ENCODE measurements at regions not wholly inside any gene's neighbourhood (a gene's known extent, or its start where the extent isn't known, plus 50 kb on each side); places are given as distances from the start of the nearest gene placed in this dataset.

DNA sequence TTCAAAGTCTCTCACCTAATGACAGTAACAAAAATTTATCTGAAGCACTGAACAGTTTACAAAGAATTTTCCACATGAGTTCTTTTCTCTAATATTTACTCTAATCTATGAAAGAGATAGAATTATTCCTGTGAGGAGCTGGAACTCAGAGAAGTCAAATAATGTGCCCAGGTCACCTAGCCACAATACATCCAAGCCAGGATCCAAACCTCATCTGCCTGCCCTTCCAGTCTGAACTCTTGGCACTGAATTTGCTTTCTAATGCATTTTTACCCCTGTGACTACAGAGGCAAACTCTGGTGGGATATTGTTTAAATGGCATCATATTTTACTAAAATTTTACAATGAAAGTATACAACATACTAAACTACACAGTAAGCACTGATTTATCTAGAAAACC lies 191.4 kb upstream of the RORA start:
- no peak for TF ChIP-seq GATA2 (IDR thresholded peaks at IDR 0.05; ENCODE audit: insufficient read depth, insufficient read length, low read depth, low read length)
- no peak for TF ChIP-seq POLR2A (IDR thresholded peaks at IDR 0.05; ENCODE audit: low read depth, low read length)
- TF ChIP-seq, protein P1, sequence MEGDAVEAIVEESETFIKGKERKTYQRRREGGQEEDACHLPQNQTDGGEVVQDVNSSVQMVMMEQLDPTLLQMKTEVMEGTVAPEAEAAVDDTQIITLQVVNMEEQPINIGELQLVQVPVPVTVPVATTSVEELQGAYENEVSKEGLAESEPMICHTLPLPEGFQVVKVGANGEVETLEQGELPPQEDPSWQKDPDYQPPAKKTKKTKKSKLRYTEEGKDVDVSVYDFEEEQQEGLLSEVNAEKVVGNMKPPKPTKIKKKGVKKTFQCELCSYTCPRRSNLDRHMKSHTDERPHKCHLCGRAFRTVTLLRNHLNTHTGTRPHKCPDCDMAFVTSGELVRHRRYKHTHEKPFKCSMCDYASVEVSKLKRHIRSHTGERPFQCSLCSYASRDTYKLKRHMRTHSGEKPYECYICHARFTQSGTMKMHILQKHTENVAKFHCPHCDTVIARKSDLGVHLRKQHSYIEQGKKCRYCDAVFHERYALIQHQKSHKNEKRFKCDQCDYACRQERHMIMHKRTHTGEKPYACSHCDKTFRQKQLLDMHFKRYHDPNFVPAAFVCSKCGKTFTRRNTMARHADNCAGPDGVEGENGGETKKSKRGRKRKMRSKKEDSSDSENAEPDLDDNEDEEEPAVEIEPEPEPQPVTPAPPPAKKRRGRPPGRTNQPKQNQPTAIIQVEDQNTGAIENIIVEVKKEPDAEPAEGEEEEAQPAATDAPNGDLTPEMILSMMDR (IDR thresholded peaks at IDR 0.05; ENCODE audit: extremely low read depth in 1 of 2, insufficient read depth in 1 of 2, low read depth in 1 of 2, low read length in 2 of 2) = no peak
- TF ChIP-seq POLR2AphosphoS5 (IDR thresholded peaks at IDR 0.05; ENCODE audit: insufficient read depth, low read depth, low read length) = no peak
- no peak for TF ChIP-seq MYC (IDR thresholded peaks at IDR 0.05; ENCODE audit: low read depth, low read length)
- TF ChIP-seq MAX (IDR thresholded peaks at IDR 0.05; ENCODE audit: insufficient read depth, insufficient read length) = no peak
- TF ChIP-seq EZH2 (IDR thresholded peaks at IDR 0.05; ENCODE audit: borderline replicate concordance, low read depth, low read length, severe bottlenecking) = no peak
- TF ChIP-seq JUN (IDR thresholded peaks at IDR 0.05; ENCODE audit: borderline replicate concordance, insufficient read depth, insufficient read length, low read depth) = no peak
- TF ChIP-seq FOS (IDR thresholded peaks at IDR 0.05; ENCODE audit: borderline replicate concordance, insufficient read depth, low read length) = no peak
